Keratinocyte (primary cell): ENCODE measurements at regions not wholly inside any gene's neighbourhood (a gene's known extent, or its start where the extent isn't known, plus 50 kb on each side); places are given as distances from the start of the nearest gene placed in this dataset.

ENCODE experiments used
- EZH2 ChIP-seq: IDR thresholded peaks from one replicate; pipeline ENCODE4 v1.6.1; 2012; ENCODE audit warnings: inconsistent platforms, mild to moderate bottlenecking, low read length, moderate library complexity
- TF ChIP-seq, protein P1 (sequence below), 3 experiments: IDR thresholded peaks in 1 of 3; conservative IDR thresholded peaks in 1 of 3; optimal IDR thresholded peaks in 1 of 3; 2 replicates in 2 of 3; 3 replicates in 1 of 3; pipeline versions ENCODE3 to v1.5.1; 2011; ENCODE audit warnings: low read length in 3 of 3, mild to moderate bottlenecking in 3 of 3, moderate library complexity in 2 of 3, control low read depth in 1 of 3, inconsistent platforms in 1 of 3; ENCODE audit not compliant: insufficient read depth in 2 of 3; ENCODE audit errors: extremely low read depth in 1 of 3

DNA sequence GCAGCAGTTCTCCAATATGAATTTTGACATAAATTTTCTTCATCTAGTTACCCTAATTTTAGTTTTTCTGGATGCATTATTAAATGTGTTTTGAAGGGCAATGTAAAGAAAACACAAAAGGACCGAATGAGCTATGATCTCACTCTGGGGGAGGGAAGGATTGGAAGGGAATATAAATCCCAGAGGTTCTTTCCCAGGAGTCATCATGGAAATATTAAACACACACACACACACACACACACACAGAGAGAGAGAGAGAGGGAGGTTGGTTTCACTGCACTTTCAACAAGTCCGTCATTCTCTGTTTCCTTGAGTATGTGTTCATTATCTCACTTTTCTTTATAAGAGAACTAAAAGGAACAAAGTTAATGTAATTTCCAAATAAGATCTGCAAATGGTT, 70.7 kb upstream of the DCBLD2 start:
- TF ChIP-seq, protein P1, sequence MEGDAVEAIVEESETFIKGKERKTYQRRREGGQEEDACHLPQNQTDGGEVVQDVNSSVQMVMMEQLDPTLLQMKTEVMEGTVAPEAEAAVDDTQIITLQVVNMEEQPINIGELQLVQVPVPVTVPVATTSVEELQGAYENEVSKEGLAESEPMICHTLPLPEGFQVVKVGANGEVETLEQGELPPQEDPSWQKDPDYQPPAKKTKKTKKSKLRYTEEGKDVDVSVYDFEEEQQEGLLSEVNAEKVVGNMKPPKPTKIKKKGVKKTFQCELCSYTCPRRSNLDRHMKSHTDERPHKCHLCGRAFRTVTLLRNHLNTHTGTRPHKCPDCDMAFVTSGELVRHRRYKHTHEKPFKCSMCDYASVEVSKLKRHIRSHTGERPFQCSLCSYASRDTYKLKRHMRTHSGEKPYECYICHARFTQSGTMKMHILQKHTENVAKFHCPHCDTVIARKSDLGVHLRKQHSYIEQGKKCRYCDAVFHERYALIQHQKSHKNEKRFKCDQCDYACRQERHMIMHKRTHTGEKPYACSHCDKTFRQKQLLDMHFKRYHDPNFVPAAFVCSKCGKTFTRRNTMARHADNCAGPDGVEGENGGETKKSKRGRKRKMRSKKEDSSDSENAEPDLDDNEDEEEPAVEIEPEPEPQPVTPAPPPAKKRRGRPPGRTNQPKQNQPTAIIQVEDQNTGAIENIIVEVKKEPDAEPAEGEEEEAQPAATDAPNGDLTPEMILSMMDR (optimal IDR thresholded peaks at IDR 0.05 in 1 of 3, IDR thresholded peaks at IDR 0.05 in 1 of 3, conservative IDR thresholded peaks at IDR 0.05 in 1 of 3; ENCODE audit: extremely low read depth in 1 of 3, insufficient read depth in 2 of 3, low read length in 3 of 3): no peak
- no peak for TF ChIP-seq EZH2
